ENCODE measurements at regions not wholly inside any gene's neighbourhood (a gene's known extent, or its start where the extent isn't known, plus 50 kb on each side); places are given as distances from the start of the nearest gene placed in this dataset.
"Not testable (repeated sequence)": the region's sequence is repeated elsewhere in the genome, so short reads cannot be mapped to it uniquely, and the experiment has no call there.

GRCh38 chr13:109257761-109258157, 528.6 kb downstream of the IRS2 start:
- Histone ChIP-seq H4K8ac (ENCODE audit: low read depth in 2 of 2, low read length in 2 of 2) (peak overlapping the region; percentile 89 to 91; a peak in 2 of 4 replicates), H3K27ac (ENCODE audit: insufficient read depth, low read length) (peak overlapping the region; percentile 63), H2BK5ac (ENCODE audit: low read depth, low read length, poor library complexity, severe bottlenecking) (peak overlapping the region; percentile 99), H2BK20ac (ENCODE audit: low read depth, low read length) (peak overlapping the region; percentile 65), H3K4ac (ENCODE audit: low read depth, low read length) (peak overlapping the region; percentile 83), H2AK5ac (ENCODE audit: low read depth, low read length) (peak overlapping the region; percentile 62; the same call in 1 of the 2 replicates), H2BK120ac (ENCODE audit: low read depth, low read length) (peak overlapping the region; percentile 90), H2BK15ac (ENCODE audit: low read depth, low read length) (peak overlapping the region; percentile 75; the same call in 1 of the 3 replicates), H4K5ac (ENCODE audit: low read depth, low read length) (0 out of 2 replicates have a peak overlapping the region, but pooled peaks have one; percentile 47), H3K18ac (ENCODE audit: low read depth, low read length) (peak overlapping the region; percentile 92), H4K91ac (ENCODE audit: insufficient read depth, low read depth, low read length) (peak overlapping the region; percentile 88)
- H4K20me1 ChIP-seq (ENCODE audit: insufficient read depth, low read length); dilution Hi-C loops (cut with HindIII; ENCODE audit: low sequenced_read_pairs, unreplicated experiment); ATAC-seq (ENCODE audit: low read depth); BruUV-seq (replicated peaks); H3K4me2 ChIP-seq (ENCODE audit: low read depth, low read length); CTCF ChIA-PET; H3K4me3 ChIP-seq (ENCODE audit: insufficient read depth, low read depth, low read length); H3K79me1 ChIP-seq (ENCODE audit: low read depth in 1 of 2, low read length in 2 of 2); H3K36me3 ChIP-seq (ENCODE audit: control insufficient read depth, insufficient read depth, low read length); H2AK9ac ChIP-seq (replicated peaks; ENCODE audit: low read depth, low read length, poor library complexity); DNase-seq; H3K56ac ChIP-seq (ENCODE audit: extremely low read depth, insufficient read depth, low read length); H3K27me3 ChIP-seq (ENCODE audit: control insufficient read depth, insufficient read depth, low read length); H3K9me3 ChIP-seq (ENCODE audit: control insufficient read depth, insufficient read depth, low read length); H2AFZ ChIP-seq (replicated peaks; ENCODE audit: low read length, poor library complexity); H3K9ac ChIP-seq (ENCODE audit: low read depth, low read length); POLR2A ChIA-PET (ENCODE audit: unreplicated experiment); H3K4me1 ChIP-seq (ENCODE audit: control insufficient read depth, insufficient read depth, low read length); H3K9me1 ChIP-seq (ENCODE audit: insufficient read depth, low read length); H3K23ac ChIP-seq (ENCODE audit: low read depth, low read length); in situ Hi-C loops (cut with MboI; ENCODE audit: low sequenced_read_pairs); H3K14ac ChIP-seq (replicated peaks; ENCODE audit: low read depth, low read length): not testable (repeated sequence)
- no CpG with 5 or more reads among the region's 6 CpGs for WGBS, 2 experiments (ENCODE audit: extremely low coverage in 2 of 2, insufficient read length in 1 of 2)
- intact Hi-C loops (cut with micrococcal nuclease) = loop anchor here (2.0 to 10.0 kb wide), 6 partner anchors 15 to 523 kb away; no protein-coding TSS in a partner anchor

Measured in IMR-90 (cell line).